ENCODE measurements at regions not wholly inside any gene's neighbourhood (a gene's known extent, or its start where the extent isn't known, plus 50 kb on each side); places are given as distances from the start of the nearest gene placed in this dataset.

DNA sequence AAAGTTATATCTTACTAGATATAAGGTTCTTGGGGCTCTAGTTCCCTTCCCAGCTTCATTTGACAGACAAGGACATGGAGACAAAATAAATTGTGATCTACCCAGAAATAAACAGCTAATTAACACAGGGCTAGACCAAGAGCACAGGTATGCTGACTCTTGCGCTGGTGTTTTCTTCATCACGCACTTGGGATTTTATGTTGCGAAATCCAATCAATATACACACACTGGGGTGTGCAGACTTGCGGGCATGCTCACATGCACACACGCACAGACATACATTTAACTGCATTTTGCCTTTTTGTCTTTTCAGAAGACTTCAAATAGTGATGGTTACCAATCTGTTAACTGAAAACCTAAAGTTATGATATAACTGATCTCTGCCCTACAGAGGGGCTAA, 91.2 kb downstream of the LRATD1 start:
- TF ChIP-seq, protein P1, sequence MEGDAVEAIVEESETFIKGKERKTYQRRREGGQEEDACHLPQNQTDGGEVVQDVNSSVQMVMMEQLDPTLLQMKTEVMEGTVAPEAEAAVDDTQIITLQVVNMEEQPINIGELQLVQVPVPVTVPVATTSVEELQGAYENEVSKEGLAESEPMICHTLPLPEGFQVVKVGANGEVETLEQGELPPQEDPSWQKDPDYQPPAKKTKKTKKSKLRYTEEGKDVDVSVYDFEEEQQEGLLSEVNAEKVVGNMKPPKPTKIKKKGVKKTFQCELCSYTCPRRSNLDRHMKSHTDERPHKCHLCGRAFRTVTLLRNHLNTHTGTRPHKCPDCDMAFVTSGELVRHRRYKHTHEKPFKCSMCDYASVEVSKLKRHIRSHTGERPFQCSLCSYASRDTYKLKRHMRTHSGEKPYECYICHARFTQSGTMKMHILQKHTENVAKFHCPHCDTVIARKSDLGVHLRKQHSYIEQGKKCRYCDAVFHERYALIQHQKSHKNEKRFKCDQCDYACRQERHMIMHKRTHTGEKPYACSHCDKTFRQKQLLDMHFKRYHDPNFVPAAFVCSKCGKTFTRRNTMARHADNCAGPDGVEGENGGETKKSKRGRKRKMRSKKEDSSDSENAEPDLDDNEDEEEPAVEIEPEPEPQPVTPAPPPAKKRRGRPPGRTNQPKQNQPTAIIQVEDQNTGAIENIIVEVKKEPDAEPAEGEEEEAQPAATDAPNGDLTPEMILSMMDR (IDR thresholded peaks at IDR 0.05; ENCODE audit: low read length, missing control alignments): no peak
- DNase-seq (ENCODE audit: low read depth): no peak
- no peak overlapping the region for H3K4me3 ChIP-seq (replicated peaks; ENCODE audit: low read depth, low read length)

GRCh38 chr2:14735696-14736095, 103.2 kb downstream of the LRATD1 start:
- H3K4me3 ChIP-seq (replicated peaks; ENCODE audit: low read depth, low read length): no peak overlapping the region
- DNase-seq (ENCODE audit: low read depth): no peak
- TF ChIP-seq, protein P1 (IDR thresholded peaks at IDR 0.05; ENCODE audit: low read length, missing control alignments): no peak

DNA sequence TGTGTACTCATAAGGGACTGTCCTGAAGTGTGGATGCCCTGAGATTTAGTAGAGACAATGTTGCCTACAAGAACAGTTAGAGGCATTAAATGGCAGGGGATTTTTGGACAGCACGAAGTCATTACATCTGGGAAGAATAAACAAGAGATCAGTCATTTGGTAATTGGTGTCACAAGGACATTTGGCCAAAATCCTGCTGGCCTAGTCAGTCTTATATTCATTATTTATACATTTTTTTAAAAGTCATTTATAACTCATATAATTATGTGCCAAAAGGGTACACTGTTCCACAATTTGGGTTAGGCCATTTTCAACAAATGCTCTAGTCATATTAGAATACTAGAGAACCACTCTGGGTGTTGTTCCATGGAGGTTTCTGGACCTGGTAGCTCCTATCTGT, 104.7 kb downstream of the LRATD1 start:
- H3K4me3 ChIP-seq (replicated peaks; ENCODE audit: low read depth, low read length): no peak overlapping the region
- no peak for DNase-seq (ENCODE audit: low read depth)
- TF ChIP-seq, protein P1 (IDR thresholded peaks at IDR 0.05; ENCODE audit: low read length, missing control alignments): no peak

- DNase-seq (ENCODE audit: low read depth): no peak
- no peak overlapping the region for H3K4me3 ChIP-seq (replicated peaks; ENCODE audit: low read depth, low read length)
- TF ChIP-seq, protein P1 (IDR thresholded peaks at IDR 0.05; ENCODE audit: low read length, missing control alignments): no peak
Observed at GRCh38 chr2:14743861-14744260, 111.3 kb downstream of the LRATD1 start.

- TF ChIP-seq, protein P1 (IDR thresholded peaks at IDR 0.05; ENCODE audit: low read length, missing control alignments): no peak
- H3K4me3 ChIP-seq (replicated peaks; ENCODE audit: low read depth, low read length): no peak overlapping the region
- DNase-seq (ENCODE audit: low read depth): no peak
Observed at GRCh38 chr2:14745288-14746076, 113.0 kb downstream of the LRATD1 start.

- no peak for DNase-seq (ENCODE audit: low read depth)
- H3K4me3 ChIP-seq (replicated peaks; ENCODE audit: low read depth, low read length): no peak overlapping the region
- TF ChIP-seq, protein P1 (IDR thresholded peaks at IDR 0.05; ENCODE audit: low read length, missing control alignments): no peak
Observed at GRCh38 chr2:14746133-14746532, 113.6 kb downstream of the LRATD1 start.

DNA sequence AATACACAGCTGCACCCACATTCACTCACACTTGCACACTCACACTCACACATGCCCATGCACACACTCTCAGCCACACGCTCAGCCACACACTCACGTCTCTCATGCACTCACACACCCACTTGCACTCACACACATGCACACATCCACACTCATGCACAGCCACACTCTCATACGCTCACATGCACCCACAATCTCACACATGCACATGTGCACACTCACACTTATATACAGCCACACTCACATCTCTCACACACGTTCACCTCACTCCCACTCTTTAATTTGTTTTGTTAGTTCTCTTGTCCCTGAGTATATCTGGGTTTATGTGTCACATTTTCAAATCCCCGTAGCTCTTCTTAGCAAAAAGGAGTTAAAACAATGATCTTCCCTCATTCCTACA, 114.9 kb downstream of the LRATD1 start:
- no peak for DNase-seq (ENCODE audit: low read depth)
- H3K4me3 ChIP-seq (replicated peaks; ENCODE audit: low read depth, low read length): no peak overlapping the region
- TF ChIP-seq, protein P1 (IDR thresholded peaks at IDR 0.05; ENCODE audit: low read length, missing control alignments): no peak

All from fibroblast of pulmonary artery (primary cell).